GM12874 (cell line): ENCODE measurements at regions not wholly inside any gene's neighbourhood (a gene's known extent, or its start where the extent isn't known, plus 50 kb on each side); places are given as distances from the start of the nearest gene placed in this dataset.

ENCODE experiments used
- TF ChIP-seq, protein P1 (sequence below): IDR thresholded peaks from 2 replicates; pipeline ENCODE4 v1.5.1; 2011; ENCODE audit warnings: low read depth, mild to moderate bottlenecking, control low read depth, low read length, moderate library complexity; ENCODE audit not compliant: insufficient read depth

DNA sequence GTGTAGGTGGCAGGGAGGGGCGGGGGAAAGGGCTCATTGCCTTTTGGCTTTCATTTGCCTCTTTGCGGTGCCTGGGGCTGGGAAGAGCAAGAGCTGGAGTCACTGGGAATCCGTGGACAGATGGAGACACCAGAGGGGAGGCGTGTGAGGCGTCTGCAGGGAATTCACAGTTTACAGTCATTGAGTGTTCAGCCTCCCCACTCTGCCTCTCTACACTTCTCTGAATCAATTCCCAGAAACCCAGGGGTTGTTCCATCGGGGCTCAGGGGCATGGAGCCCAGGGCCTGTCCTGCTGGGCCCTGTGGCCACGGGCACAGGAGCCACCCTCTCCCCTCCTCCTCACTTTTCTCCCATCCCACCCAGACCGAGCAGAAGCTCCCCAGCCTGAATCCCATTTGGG is 160.5 kb upstream of the NAV2 start:
- TF ChIP-seq, protein P1, sequence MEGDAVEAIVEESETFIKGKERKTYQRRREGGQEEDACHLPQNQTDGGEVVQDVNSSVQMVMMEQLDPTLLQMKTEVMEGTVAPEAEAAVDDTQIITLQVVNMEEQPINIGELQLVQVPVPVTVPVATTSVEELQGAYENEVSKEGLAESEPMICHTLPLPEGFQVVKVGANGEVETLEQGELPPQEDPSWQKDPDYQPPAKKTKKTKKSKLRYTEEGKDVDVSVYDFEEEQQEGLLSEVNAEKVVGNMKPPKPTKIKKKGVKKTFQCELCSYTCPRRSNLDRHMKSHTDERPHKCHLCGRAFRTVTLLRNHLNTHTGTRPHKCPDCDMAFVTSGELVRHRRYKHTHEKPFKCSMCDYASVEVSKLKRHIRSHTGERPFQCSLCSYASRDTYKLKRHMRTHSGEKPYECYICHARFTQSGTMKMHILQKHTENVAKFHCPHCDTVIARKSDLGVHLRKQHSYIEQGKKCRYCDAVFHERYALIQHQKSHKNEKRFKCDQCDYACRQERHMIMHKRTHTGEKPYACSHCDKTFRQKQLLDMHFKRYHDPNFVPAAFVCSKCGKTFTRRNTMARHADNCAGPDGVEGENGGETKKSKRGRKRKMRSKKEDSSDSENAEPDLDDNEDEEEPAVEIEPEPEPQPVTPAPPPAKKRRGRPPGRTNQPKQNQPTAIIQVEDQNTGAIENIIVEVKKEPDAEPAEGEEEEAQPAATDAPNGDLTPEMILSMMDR: no peak

DNA sequence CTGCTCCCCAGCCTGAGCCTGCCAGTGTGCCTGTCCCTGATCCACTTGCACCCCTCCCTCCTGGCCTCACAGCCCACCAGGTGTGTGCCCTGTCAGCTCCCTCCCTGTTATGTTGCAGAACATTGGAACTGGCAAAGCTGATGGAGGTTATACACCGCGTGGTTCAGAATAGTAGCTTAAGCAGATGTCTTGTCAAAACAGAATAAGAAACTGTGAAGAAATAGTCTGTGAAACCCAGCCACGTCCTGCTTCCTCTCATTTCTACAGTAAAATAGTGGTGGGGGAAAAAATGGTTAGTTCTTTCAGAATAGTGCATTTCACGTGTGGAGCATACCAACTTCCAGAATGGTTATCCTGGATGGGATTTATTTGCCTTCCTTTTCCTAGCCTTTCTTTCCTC is 161.2 kb upstream of the NAV2 start:
- TF ChIP-seq, protein P1: no peak

DNA sequence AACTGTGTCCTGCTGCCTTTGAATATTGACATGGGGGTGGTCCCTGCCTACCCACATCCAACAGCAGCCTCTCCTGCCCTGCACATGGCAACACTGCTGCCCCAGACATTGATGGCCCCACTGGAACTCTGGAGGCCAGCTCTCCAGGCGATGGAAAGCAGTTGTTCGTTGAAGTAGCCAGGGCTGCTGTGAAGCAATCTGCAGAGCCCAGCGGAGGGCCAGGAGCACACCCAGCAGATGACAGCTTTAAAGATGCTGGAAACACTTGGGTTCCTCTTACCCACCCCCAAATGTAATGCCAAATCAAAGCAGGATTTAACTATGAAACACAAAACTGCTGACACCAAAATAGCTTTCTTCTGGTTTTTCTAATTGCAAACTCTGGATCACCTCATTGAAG is 165.6 kb upstream of the NAV2 start:
- TF ChIP-seq, protein P1: no peak

DNA sequence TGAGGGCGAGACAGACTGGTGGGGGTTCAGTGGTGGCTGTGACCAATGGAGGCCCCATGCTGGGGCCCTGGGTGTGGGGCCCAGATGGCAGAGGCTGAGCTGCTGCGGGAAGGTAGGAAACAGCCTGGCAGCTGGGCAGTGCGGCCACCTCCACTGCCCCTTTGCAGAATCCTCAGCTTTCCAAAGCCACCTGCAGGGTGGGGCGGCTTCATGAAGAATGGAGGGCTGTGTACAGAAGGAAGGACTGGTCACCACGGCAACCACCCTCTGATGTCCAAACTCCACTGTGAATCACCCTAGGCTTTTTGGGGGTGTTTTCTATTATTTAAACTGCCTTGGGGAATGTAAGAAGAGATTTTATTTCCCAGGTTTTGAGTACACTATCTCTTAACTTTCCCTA is 166.3 kb upstream of the NAV2 start:
- TF ChIP-seq, protein P1: no peak

DNA sequence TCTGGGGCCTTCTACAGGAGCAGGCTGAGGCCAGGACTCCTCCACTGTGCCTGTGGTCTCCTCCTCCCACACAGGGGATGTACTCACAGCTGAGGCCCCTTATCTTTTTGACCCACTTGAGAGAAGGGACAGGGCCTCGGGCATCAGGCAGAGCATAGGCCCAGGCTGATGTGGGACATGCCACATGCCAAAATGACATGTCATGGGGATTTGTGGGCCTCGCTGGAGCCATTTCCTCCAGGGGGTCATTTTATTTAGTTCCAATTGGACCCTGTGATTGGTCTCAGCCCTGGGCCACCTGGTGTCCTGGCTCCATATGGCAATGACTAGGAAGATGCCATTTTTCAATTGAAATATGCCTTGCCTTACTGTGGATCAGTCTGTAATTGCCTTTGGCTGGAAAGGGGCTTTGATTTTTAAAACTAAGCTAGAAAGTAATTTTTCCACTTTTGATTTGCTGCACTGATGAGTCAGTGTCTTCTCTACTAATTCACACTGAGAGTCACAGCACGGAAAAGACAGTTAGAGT is 171.1 kb upstream of the NAV2 start:
- TF ChIP-seq, protein P1: no peak

DNA sequence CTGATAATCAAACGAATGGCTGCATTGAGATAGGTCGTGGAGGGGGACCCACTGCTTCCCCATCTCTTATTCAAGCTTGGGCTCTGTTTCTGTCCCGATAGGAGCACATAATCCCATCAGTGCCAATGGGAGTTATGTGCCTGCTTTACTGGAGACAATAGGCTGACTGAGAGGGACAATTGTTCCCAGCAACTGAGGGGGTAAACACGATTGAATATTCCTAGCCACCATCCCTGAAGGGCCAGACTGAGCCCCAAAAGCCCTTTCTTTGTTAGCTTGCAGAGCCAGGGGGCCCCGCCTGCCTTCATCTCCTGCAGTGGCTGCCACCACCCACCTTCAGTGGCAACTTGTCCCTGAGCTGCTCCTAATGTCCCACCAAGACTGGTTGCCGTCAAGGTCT is 172.8 kb upstream of the NAV2 start:
- TF ChIP-seq, protein P1: no peak

DNA sequence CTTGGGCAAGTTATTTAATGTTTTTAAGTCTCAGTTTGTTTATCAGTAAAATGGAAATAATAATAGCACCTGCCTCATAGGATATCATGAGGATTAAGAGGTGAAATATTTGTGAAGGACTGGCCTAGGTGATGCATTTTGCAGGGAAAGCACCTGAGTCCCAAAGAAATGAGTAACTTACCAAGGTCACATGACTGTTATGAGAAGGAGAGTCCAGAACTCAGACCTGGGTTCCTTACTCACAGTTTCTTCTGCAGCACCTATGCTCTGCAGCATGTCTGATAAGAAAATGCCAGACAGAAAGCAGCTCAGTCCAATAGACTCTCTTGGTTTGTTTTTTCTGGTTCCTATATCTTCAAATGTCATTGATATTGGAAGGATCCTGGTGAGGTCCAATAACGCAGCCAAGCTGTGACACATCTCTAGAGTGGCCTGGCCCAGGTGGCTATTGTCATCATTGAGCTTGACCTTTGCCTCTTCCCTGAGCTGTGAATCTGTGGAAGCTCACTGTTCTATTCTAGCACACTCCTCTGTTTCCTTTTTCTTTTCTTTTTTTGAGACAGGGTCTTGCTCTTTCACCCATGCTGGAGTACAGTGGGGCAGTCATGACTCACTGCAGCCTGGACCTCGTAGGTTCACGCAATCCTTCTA is 174.7 kb upstream of the NAV2 start:
- TF ChIP-seq, protein P1: no peak
